ENCODE measurements at regions not wholly inside any gene's neighbourhood (a gene's known extent, or its start where the extent isn't known, plus 50 kb on each side); places are given as distances from the start of the nearest gene placed in this dataset.

DNA sequence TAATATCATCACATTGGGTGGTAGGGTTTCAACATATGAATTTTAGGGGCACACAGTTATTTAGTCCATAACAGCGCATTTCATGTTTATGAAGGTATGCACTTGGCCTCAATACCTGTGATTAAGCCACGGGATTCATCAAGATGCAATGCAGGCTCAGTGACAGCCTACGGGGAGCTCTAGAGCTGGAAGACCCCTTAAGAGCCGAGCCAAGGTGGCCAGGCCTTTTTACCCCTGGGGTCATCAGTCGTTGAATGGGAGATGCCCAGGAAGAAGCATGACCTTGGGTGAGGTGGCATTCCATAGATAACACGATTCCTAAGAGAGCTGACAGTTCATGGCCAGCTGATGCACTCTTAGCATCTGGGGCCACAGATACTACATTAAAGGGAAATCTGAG, 380.0 kb downstream of the ZNF536 start:
- H3K36me3 ChIP-seq (ENCODE audit: control insufficient read depth in 2 of 2, insufficient read depth in 2 of 2, low read length in 2 of 2) = no peaks in the 10 kb centered on the region
- no peaks in the 10 kb centered on the region for H3K27me3 ChIP-seq (ENCODE audit: control insufficient read depth in 1 of 2, insufficient read depth in 2 of 2, low read length in 2 of 2)
- H3K27ac ChIP-seq (ENCODE audit: low read length) = no peak overlapping the region
- H3K4me3 ChIP-seq (ENCODE audit: low read length in 2 of 2) = no peak overlapping the region
- no peaks in the 10 kb centered on the region for H3K4me1 ChIP-seq (ENCODE audit: control insufficient read depth, insufficient read depth, low read length)
- H3K9me3 ChIP-seq (ENCODE audit: control insufficient read depth in 2 of 2, low read length in 2 of 2) = peaks cover 0 to 15% of the 10 kb centered on the region in 2 donors
- no peak overlapping the region for H3K9ac ChIP-seq (ENCODE audit: low read length in 2 of 2)

DNA sequence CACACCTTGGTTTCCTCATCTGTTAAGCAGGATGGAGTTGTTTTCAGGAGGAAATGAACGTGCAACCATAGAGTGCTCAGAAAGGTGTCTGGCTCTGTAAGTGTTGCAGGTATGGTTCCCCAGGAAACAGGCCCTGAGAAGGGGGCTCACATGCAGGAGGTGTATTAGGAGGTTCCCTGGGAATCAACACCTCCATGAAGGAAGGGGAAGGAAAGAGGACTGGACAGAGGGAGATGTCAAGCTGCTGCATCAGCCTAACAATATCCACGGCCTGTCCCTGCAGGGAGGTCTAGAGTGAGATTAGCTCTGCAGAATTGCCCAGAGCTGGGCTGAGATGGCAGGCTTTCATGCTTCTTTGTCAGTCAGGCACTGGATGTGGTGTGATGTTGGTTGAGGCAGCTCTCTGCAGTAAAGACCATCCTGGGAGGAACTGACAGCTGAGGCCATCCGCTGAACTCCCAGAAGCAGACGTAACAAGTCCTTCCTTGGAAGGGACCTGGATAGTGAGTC, 373.3 kb downstream of the ZNF536 start:
- no peaks in the 10 kb centered on the region for H3K4me1 ChIP-seq (ENCODE audit: control insufficient read depth, insufficient read depth, low read length)
- H3K4me3 ChIP-seq (ENCODE audit: low read length in 2 of 2) = no peak overlapping the region
- H3K27ac ChIP-seq (ENCODE audit: low read length) = no peak overlapping the region
- H3K27me3 ChIP-seq (ENCODE audit: control insufficient read depth in 1 of 2, insufficient read depth in 2 of 2, low read length in 2 of 2) = peaks cover 4 to 9% of the 10 kb centered on the region in 2 donors
- peaks cover 0 to 9% of the 10 kb centered on the region in 2 donors for H3K9me3 ChIP-seq (ENCODE audit: control insufficient read depth in 2 of 2, low read length in 2 of 2)
- H3K9ac ChIP-seq (ENCODE audit: low read length in 2 of 2) = no peak overlapping the region
- no peaks in the 10 kb centered on the region for H3K36me3 ChIP-seq (ENCODE audit: control insufficient read depth in 2 of 2, insufficient read depth in 2 of 2, low read length in 2 of 2)

- Histone ChIP-seq H3K27me3 (ENCODE audit: control insufficient read depth in 1 of 2, insufficient read depth in 2 of 2, low read length in 2 of 2) (peaks cover 4 to 9% of the 10 kb centered on the region in 2 donors), H3K9me3 (ENCODE audit: control insufficient read depth in 2 of 2, low read length in 2 of 2) (peaks cover 0 to 4% of the 10 kb centered on the region in 2 donors), H3K36me3 (ENCODE audit: control insufficient read depth in 2 of 2, insufficient read depth in 2 of 2, low read length in 2 of 2) (no peaks in the 10 kb centered on the region), H3K27ac (ENCODE audit: low read length) (no peak overlapping the region), H3K4me3 (ENCODE audit: low read length in 2 of 2) (no peak overlapping the region), H3K4me1 (ENCODE audit: control insufficient read depth, insufficient read depth, low read length) (no peaks in the 10 kb centered on the region), H3K9ac (ENCODE audit: low read length in 2 of 2) (no peak overlapping the region)
Measured at GRCh38 chr19:30744741-30745475, 372.7 kb downstream of the ZNF536 start.

DNA sequence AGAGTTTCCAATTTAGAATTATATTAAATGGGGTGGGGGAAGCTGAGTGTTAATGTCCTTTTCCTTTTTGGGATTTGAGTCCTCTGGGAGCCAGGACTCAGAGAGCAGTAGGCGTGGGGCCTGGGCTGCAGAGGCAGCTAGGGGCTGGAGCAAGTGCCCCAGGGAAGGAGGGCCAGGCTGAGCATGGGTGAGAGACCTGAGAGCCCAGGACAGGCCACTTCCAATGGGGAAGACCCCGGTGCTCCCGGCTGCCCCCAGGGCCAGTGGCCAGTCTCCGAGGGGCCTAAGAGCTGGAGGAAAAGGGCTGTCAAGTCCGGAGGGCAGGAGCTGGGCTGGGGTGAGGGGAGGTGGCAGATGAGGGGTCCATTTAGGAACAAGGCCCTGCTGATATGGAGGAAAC, 371.5 kb downstream of the ZNF536 start:
- H3K9me3 ChIP-seq (ENCODE audit: control insufficient read depth in 2 of 2, low read length in 2 of 2) = no peaks in the 10 kb centered on the region
- no peaks in the 10 kb centered on the region for H3K36me3 ChIP-seq (ENCODE audit: control insufficient read depth in 2 of 2, insufficient read depth in 2 of 2, low read length in 2 of 2)
- no peak overlapping the region for H3K4me3 ChIP-seq (ENCODE audit: low read length in 2 of 2)
- H3K9ac ChIP-seq (ENCODE audit: low read length in 2 of 2) = no peak overlapping the region
- peaks cover 4 to 9% of the 10 kb centered on the region in 2 donors for H3K27me3 ChIP-seq (ENCODE audit: control insufficient read depth in 1 of 2, insufficient read depth in 2 of 2, low read length in 2 of 2)
- H3K27ac ChIP-seq (ENCODE audit: low read length) = no peak overlapping the region
- H3K4me1 ChIP-seq (ENCODE audit: control insufficient read depth, insufficient read depth, low read length) = no peaks in the 10 kb centered on the region

GRCh38 chr19:30743011-30743410, 370.8 kb downstream of the ZNF536 start:
- H3K9ac ChIP-seq (ENCODE audit: low read length in 2 of 2) = no peak overlapping the region
- peaks cover 4 to 9% of the 10 kb centered on the region in 2 donors for H3K27me3 ChIP-seq (ENCODE audit: control insufficient read depth in 1 of 2, insufficient read depth in 2 of 2, low read length in 2 of 2)
- no peaks in the 10 kb centered on the region for H3K4me1 ChIP-seq (ENCODE audit: control insufficient read depth, insufficient read depth, low read length)
- H3K27ac ChIP-seq (ENCODE audit: low read length) = no peak overlapping the region
- H3K36me3 ChIP-seq (ENCODE audit: control insufficient read depth in 2 of 2, insufficient read depth in 2 of 2, low read length in 2 of 2) = no peaks in the 10 kb centered on the region
- no peak overlapping the region for H3K4me3 ChIP-seq (ENCODE audit: low read length in 2 of 2)
- no peaks in the 10 kb centered on the region for H3K9me3 ChIP-seq (ENCODE audit: control insufficient read depth in 2 of 2, low read length in 2 of 2)

- Histone ChIP-seq H3K4me3 (ENCODE audit: low read length in 2 of 2) (no peak overlapping the region), H3K9ac (ENCODE audit: low read length in 2 of 2) (no peak overlapping the region), H3K27me3 (ENCODE audit: control insufficient read depth in 1 of 2, insufficient read depth in 2 of 2, low read length in 2 of 2) (peaks cover 4 to 9% of the 10 kb centered on the region in 2 donors), H3K9me3 (ENCODE audit: control insufficient read depth in 2 of 2, low read length in 2 of 2) (no peaks in the 10 kb centered on the region), H3K36me3 (ENCODE audit: control insufficient read depth in 2 of 2, insufficient read depth in 2 of 2, low read length in 2 of 2) (no peaks in the 10 kb centered on the region), H3K27ac (ENCODE audit: low read length) (no peak overlapping the region), H3K4me1 (ENCODE audit: control insufficient read depth, insufficient read depth, low read length) (no peaks in the 10 kb centered on the region)
Measured at GRCh38 chr19:30742406-30742938, 370.3 kb downstream of the ZNF536 start.

DNA sequence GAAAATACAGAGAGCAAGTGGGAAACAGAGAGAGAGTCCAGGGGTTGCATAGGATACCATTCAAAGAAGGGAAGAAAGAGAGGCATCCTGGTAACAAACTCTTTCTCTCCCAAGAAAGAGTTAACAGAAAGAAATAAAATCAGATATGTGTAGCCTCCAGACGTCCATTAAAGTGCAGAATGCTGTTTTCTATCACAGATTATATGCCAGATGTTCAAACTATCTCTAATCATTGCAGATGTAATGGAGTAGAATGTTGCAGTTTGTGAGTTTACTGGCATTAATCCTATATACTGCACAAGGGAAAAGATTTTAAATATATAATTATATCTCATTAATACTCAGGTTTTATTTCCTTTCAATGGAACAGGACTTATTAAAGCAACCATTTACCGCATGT, 369.4 kb downstream of the ZNF536 start:
- Histone ChIP-seq H3K27me3 (ENCODE audit: control insufficient read depth in 1 of 2, insufficient read depth in 2 of 2, low read length in 2 of 2) (peaks cover 4 to 9% of the 10 kb centered on the region in 2 donors), H3K4me3 (ENCODE audit: low read length in 2 of 2) (no peak overlapping the region), H3K36me3 (ENCODE audit: control insufficient read depth in 2 of 2, insufficient read depth in 2 of 2, low read length in 2 of 2) (no peaks in the 10 kb centered on the region), H3K9ac (ENCODE audit: low read length in 2 of 2) (no peak overlapping the region), H3K4me1 (ENCODE audit: control insufficient read depth, insufficient read depth, low read length) (no peaks in the 10 kb centered on the region), H3K9me3 (ENCODE audit: control insufficient read depth in 2 of 2, low read length in 2 of 2) (no peaks in the 10 kb centered on the region), H3K27ac (ENCODE audit: low read length) (no peak overlapping the region)

DNA sequence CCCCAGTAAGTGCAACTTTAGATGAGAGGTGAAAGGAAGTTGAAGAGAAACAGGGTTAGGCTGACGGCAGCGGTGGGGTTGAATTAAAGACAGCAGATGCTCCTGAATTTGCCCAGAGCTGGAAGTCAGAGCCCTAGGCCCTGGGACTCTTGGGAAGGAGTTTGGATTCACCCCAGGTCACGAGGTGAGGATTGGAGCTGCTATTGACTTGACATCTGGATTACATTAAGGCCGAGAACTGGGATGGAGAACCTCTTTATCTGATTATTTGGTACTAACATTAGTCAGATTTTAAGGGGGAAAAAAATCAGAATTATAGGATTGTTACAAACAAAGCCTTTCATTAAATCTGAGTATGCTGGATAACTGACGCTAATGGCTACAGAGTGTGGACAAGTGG, 367.2 kb downstream of the ZNF536 start:
- H3K27ac ChIP-seq (ENCODE audit: low read length) = no peak overlapping the region

GRCh38 chr19:30738047-30738446, 365.9 kb downstream of the ZNF536 start:
- no peak overlapping the region for H3K9ac ChIP-seq (ENCODE audit: low read length in 2 of 2)
- H3K4me3 ChIP-seq (ENCODE audit: low read length in 2 of 2) = no peak overlapping the region

More for the DNA sequence above, 367.2 kb downstream of the ZNF536 start:
- Histone ChIP-seq H3K36me3 (ENCODE audit: control insufficient read depth in 2 of 2, insufficient read depth in 2 of 2, low read length in 2 of 2) (no peaks in the 10 kb centered on the region), H3K4me3 (ENCODE audit: low read length in 2 of 2) (no peak overlapping the region), H3K4me1 (ENCODE audit: control insufficient read depth, insufficient read depth, low read length) (no peaks in the 10 kb centered on the region), H3K9me3 (ENCODE audit: control insufficient read depth in 2 of 2, low read length in 2 of 2) (no peaks in the 10 kb centered on the region), H3K9ac (ENCODE audit: low read length in 2 of 2) (no peak overlapping the region), H3K27me3 (ENCODE audit: control insufficient read depth in 1 of 2, insufficient read depth in 2 of 2, low read length in 2 of 2) (peaks cover 4 to 6% of the 10 kb centered on the region in 2 donors)

GRCh38 chr19:30734669-30735068, 362.5 kb downstream of the ZNF536 start:
- Histone ChIP-seq H3K4me3 (ENCODE audit: low read length in 2 of 2) (no peak overlapping the region), H3K9ac (ENCODE audit: low read length in 2 of 2) (no peak overlapping the region), H3K27ac (ENCODE audit: low read length) (no peak overlapping the region), H3K27me3 (ENCODE audit: control insufficient read depth in 1 of 2, insufficient read depth in 2 of 2, low read length in 2 of 2) (no peaks in the 10 kb centered on the region), H3K36me3 (ENCODE audit: control insufficient read depth in 2 of 2, insufficient read depth in 2 of 2, low read length in 2 of 2) (no peaks in the 10 kb centered on the region), H3K4me1 (ENCODE audit: control insufficient read depth, insufficient read depth, low read length) (no peaks in the 10 kb centered on the region), H3K9me3 (ENCODE audit: control insufficient read depth in 2 of 2, low read length in 2 of 2) (no peaks in the 10 kb centered on the region)

More at GRCh38 chr19:30738047-30738446, 365.9 kb downstream of the ZNF536 start:
- H3K27ac ChIP-seq (ENCODE audit: low read length) = no peak overlapping the region
- peaks cover 4 to 5% of the 10 kb centered on the region in 2 donors for H3K27me3 ChIP-seq (ENCODE audit: control insufficient read depth in 1 of 2, insufficient read depth in 2 of 2, low read length in 2 of 2)
- no peaks in the 10 kb centered on the region for H3K36me3 ChIP-seq (ENCODE audit: control insufficient read depth in 2 of 2, insufficient read depth in 2 of 2, low read length in 2 of 2)
- no peaks in the 10 kb centered on the region for H3K9me3 ChIP-seq (ENCODE audit: control insufficient read depth in 2 of 2, low read length in 2 of 2)
- no peaks in the 10 kb centered on the region for H3K4me1 ChIP-seq (ENCODE audit: control insufficient read depth, insufficient read depth, low read length)

Measured in stomach smooth muscle (tissue), 2 donors.